ENCODE measurements at regions not wholly inside any gene's neighbourhood (a gene's known extent, or its start where the extent isn't known, plus 50 kb on each side); places are given as distances from the start of the nearest gene placed in this dataset.

- no peak overlapping the region for H2AK9ac ChIP-seq (replicated peaks; ENCODE audit: low read depth, low read length, poor library complexity)
- no peak overlapping the region for H2BK20ac ChIP-seq (ENCODE audit: low read depth, low read length)
- no peak overlapping the region for H4K8ac ChIP-seq (ENCODE audit: low read depth in 2 of 2, low read length in 2 of 2)
- no peak overlapping the region for H2AK5ac ChIP-seq (ENCODE audit: low read depth, low read length)
- H3K36me3 ChIP-seq (ENCODE audit: control insufficient read depth, insufficient read depth, low read length) = no peaks in the 10 kb centered on the region
- H4K20me1 ChIP-seq (ENCODE audit: insufficient read depth, low read length) = no peaks in the 10 kb centered on the region
- ChIA-PET CTCF (interaction anchor here (0.6 to 0.7 kb wide), 2 partner anchors 9 to 218 kb away, joined by 3 to 4 read pairs; no protein-coding TSS in a partner anchor), POLR2A (ENCODE audit: unreplicated experiment) (no interaction called here)
- WGBS, 2 experiments (ENCODE audit: extremely low coverage in 2 of 2, insufficient read length in 1 of 2) = no CpG with 5 or more reads among the region's 1 CpG
- H3K4me2 ChIP-seq (ENCODE audit: low read depth, low read length) = no peak overlapping the region
- no peak overlapping the region for H2BK15ac ChIP-seq (ENCODE audit: low read depth, low read length)
- no peak overlapping the region for H3K9ac ChIP-seq (ENCODE audit: low read depth, low read length)
- peaks cover 3% of the 10 kb centered on the region for H3K9me3 ChIP-seq (ENCODE audit: control insufficient read depth, insufficient read depth, low read length)
- no peak overlapping the region for H3K18ac ChIP-seq (ENCODE audit: low read depth, low read length)
- no peaks in the 10 kb centered on the region for H3K27me3 ChIP-seq (ENCODE audit: control insufficient read depth, insufficient read depth, low read length)
- H3K27ac ChIP-seq (ENCODE audit: insufficient read depth, low read length) = no peak overlapping the region
- no peak overlapping the region for H3K14ac ChIP-seq (replicated peaks; ENCODE audit: low read depth, low read length)
- no peak for ATAC-seq (ENCODE audit: low read depth)
- no peak overlapping the region for H2AFZ ChIP-seq (replicated peaks; ENCODE audit: low read length, poor library complexity)
- BruUV-seq (replicated peaks) = no TSS peak
- H2BK5ac ChIP-seq (ENCODE audit: low read depth, low read length, poor library complexity, severe bottlenecking) = no peak overlapping the region
- TF ChIP-seq MAFK (IDR thresholded peaks at IDR 0.05; ENCODE audit: low read depth, low read length) = no peak
- intact Hi-C loops (cut with micrococcal nuclease) = no loop called here
- no peak for DNase-seq
- no peak overlapping the region for H3K56ac ChIP-seq (ENCODE audit: extremely low read depth, insufficient read depth, low read length)
- no peak overlapping the region for H3K4me3 ChIP-seq (ENCODE audit: insufficient read depth, low read depth, low read length)
- no peaks in the 10 kb centered on the region for H3K79me1 ChIP-seq (ENCODE audit: low read depth in 1 of 2, low read length in 2 of 2)
- no peaks in the 10 kb centered on the region for H3K4me1 ChIP-seq (ENCODE audit: control insufficient read depth, insufficient read depth, low read length)
- no peak overlapping the region for H4K5ac ChIP-seq (ENCODE audit: low read depth, low read length)
- in situ Hi-C loops (cut with MboI; ENCODE audit: low sequenced_read_pairs) = no loop called here
- H3K23ac ChIP-seq (ENCODE audit: low read depth, low read length) = no peak overlapping the region
- dilution Hi-C loops (cut with HindIII; ENCODE audit: low sequenced_read_pairs, unreplicated experiment) = no loop called here
- H2BK120ac ChIP-seq (ENCODE audit: low read depth, low read length) = no peak overlapping the region
- H4K91ac ChIP-seq (ENCODE audit: insufficient read depth, low read depth, low read length) = no peak overlapping the region
- H3K4ac ChIP-seq (ENCODE audit: low read depth, low read length) = no peak overlapping the region
- no peaks in the 10 kb centered on the region for H3K9me1 ChIP-seq (ENCODE audit: insufficient read depth, low read length)
These were observed 864.4 kb upstream of the KCND2 start for GRCh38 chr7:119408596-119408995.

Data from IMR-90 (cell line).